HG02970 (cell line): ENCODE measurements at regions not wholly inside any gene's neighbourhood (a gene's known extent, or its start where the extent isn't known, plus 50 kb on each side); places are given as distances from the start of the nearest gene placed in this dataset.

Experiments
- ATAC-seq: cut with Tn5 transposase; IDR thresholded peaks from one replicate; pipeline ENCODE4 v1.9.1; 2021; ENCODE audit warnings: mild to moderate bottlenecking, moderate library complexity, moderate number of reproducible peaks; ENCODE audit not compliant: unreplicated experiment, low FRiP score

DNA sequence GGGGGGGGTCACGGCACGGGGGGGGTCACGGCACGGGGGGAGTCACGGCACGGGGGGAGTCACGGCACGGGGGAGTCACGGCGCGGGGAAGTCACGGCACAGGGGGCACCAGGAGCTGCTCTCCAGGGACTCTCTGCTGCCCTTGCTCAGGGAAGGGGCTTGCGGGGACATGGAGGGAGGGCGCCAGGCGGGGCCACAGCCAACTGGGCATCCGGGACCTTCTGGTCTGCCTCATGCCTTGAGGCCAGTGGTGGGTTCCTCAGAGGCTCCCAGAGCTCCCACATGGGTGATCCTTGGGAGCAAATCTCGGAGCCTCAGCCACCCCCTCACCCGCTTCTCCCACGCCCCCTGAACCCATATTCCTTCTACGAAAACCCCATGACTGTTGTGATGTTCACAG is 55.8 kb upstream of the TMEM18 start:
- no peak for ATAC-seq

DNA sequence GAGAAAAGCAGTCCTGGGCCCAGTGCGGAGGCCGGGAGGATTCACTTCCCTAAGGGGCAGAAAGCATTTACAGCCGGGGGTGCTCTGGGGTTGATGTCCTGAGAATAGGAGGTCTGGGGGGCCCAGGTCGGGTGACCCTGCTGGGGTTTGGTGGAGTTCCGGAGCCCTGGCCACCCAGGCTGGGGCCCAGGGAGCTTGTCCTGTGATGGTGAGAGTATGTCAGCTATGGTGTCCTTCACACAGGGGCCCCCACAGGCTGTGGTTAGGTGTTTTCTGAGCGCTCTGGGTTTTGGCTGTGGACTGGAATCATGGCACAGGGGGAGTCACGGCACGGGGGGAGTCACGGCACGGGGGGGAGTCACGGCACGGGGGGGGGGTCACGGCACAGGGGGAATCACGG is 54.5 kb upstream of the TMEM18 start:
- no peak for ATAC-seq

DNA sequence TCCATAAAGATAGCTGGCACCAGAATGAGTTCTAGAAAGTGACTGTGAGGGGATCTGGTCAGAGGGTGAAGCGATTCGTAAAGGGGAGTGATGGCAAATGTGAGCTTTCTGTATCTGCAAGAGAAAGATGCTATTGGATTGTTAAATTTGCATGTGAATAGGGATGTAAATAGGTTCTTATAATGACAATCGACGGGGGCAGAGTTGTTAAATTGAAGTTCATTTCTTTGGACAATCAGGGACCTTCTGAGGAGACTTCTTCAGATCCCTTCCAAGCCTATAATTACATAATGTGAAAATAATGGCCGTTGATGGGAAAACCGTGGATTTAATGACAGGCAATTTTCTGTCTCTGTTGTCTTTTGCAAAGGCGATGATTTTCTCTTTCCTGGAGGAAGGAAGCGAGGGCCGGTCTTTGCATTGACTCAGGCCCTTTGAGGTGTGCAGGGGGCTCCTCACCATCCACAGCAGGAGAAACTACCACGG is 52.2 kb upstream of the TMEM18 start:
- ATAC-seq: no peak

DNA sequence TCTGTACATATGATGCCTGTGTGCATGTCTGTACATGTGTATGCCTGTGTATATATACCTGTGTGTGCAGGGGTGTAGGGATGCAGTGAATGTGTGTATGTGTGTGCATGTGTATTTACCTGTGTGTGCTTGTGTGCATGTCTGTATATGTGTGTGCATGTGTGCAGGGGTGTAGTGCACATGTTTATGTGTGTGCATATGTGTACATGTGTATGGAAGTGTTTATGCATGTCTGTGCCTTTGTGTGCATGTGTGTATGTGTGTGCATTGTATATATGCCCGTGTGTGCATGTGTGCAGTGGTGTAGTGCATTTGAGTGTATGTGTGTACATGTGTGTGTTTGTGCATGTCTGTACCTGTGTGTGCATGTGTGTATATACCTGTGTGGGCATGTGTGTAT is 51.0 kb upstream of the TMEM18 start:
- no peak for ATAC-seq

DNA sequence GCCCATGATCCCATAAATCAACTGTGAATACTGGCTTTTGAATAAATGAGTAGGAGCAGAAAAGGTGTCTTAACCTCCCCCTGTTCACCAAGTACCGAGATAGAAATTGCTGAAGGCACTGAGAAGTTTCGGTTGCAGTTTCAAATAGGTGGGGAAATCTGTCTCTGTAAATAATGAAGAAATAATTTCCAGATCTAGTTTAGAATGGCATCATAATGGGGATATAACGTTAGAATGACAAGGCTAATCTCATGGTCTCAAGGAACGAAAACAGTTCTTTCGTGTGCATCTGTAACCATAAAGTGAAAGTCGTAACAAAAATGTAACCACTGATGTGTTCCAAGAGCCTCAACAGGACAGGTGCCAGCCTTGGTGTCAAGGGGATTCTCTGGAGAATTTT is 49.9 kb upstream of the TMEM18 start:
- ATAC-seq: peak; percentile 95
